D341Med (cell line): ENCODE measurements at regions not wholly inside any gene's neighbourhood (a gene's known extent, or its start where the extent isn't known, plus 50 kb on each side); places are given as distances from the start of the nearest gene placed in this dataset.
"Not testable (repeated sequence)": the region's sequence is repeated elsewhere in the genome, so short reads cannot be mapped to it uniquely, and the experiment has no call there.

Source experiments
- DNase-seq: peaks from one replicate; pipeline ENCODE4 v3.0.0; 2012; ENCODE audit warnings: low spot score

GRCh38 chr7:81135324-81135723 lies 216.5 kb upstream of the SEMA3C start:
- DNase-seq: no peak

GRCh38 chr7:81128011-81128410 lies 209.2 kb upstream of the SEMA3C start:
- DNase-seq: no peak

GRCh38 chr7:81120803-81121202 lies 202.0 kb upstream of the SEMA3C start:
- DNase-seq: no peak

DNA sequence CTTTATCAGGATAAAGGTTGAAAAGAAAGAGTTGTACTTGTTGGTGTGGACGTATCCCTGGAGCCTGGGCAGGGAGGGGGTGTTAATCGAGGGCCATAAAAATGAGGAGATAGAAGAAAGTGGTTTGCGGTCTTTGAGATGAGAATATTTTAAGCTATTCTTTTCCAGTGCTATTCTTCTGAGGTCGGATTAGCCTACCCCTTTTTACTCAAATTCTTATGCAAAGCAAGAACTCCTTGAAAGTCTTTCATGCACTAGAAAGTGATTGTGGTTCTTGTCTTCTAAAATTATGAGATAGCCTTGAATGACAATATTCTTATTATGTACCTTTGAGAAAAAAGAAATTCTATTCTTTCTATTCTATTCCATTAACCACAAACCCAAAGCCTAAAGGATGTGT lies 201.3 kb upstream of the SEMA3C start:
- no peak for DNase-seq

GRCh38 chr7:81114633-81115032 lies 195.8 kb upstream of the SEMA3C start:
- DNase-seq: no peak

DNA sequence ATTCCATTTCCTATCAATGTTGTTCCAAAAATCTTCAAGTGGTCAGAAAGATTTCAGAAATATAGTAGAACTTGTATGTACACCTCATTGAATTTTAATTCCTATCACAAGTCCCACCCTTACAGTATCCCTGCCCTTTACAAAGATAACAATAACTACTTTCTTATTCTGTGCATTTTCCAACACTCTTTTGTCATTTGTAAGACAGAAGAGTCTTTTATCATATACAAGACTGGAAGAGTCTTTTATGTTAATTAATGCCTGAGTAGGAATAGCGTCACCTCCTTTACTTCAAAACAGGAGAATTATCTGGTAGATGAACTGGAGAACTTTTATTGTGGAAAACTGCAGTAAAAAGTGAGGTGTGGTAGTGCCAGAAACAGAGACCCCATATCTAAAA lies 193.9 kb upstream of the SEMA3C start:
- no peak for DNase-seq

DNA sequence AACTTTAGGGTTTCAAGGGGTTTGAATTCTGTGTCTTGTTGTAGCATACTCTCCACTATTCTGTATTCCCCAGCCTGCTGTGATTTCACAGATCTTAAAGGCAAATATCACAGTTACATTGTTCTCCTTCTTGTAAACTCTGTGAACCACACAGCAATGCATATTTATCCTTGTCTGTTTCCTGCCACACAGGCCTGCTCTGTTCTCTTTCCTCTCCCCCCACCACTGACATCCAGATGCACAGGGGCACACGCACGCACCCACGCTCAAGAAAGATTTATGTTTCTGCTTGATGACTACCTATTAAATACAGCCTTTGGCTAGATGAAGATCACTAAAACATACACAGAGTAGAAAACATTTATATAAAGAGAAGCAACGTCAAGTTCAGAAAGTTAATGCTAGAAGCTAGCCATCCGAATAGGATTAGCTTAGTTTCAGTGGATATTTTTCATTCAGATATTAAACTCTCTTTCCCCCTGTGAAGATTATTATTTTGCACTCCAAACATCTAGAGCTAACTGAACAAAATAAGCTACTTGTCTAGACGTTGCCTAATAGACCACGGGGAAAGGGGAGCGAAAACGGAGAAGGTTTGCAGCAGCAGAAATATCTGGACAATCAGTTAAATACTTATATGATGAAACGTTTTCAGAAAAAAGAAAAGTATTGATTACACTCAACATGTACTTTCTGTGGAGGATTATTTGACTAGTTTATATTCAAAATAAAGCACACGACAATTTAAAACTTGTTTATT lies 193.1 kb upstream of the SEMA3C start:
- no peak for DNase-seq

- DNase-seq: no peak
Measured at GRCh38 chr7:81111358-81111757, 192.5 kb upstream of the SEMA3C start.

- DNase-seq: no peak
Measured at GRCh38 chr7:81110673-81111072, 191.8 kb upstream of the SEMA3C start.

DNA sequence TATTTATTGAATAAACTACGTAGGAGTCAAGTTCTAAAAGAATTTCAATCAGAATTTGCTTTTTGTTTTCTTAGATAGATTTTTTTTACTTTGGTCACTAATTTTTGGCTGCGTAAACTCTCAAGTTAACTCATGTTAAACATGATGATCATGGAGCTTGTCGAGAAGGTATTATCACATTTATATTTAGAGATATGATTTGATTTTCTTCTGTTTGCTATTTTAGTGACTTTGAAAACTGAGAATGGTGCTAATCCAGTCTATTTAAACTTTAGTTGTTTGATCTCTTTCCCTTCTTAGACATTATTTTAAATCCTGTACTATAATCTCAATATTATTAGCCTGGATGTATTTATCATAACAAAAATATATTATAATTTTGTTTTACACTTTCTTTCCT lies 179.4 kb upstream of the SEMA3C start:
- no peak for DNase-seq

GRCh38 chr7:81094952-81095351 lies 176.1 kb upstream of the SEMA3C start:
- DNase-seq: no peak

DNA sequence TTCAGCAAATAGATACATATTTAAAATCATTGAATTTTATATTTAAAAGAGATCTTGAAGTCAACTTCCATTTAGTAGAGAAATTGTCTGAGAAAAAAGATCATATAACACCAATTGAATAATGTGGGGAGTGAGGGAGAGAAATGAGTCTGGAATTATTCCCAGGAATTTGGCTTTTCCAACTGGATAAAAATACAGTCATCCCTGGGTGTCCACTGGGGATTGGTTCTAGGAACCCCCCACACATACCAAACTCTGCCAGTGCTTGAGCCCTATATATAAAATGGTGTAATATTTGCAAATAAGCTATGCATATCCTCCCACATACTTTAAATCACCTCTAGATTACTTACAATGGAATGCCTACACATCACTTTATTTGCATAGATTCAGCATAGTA lies 162.8 kb upstream of the SEMA3C start:
- DNase-seq: no peak

GRCh38 chr7:81080553-81080952 lies 161.7 kb upstream of the SEMA3C start:
- DNase-seq: no peak

DNA sequence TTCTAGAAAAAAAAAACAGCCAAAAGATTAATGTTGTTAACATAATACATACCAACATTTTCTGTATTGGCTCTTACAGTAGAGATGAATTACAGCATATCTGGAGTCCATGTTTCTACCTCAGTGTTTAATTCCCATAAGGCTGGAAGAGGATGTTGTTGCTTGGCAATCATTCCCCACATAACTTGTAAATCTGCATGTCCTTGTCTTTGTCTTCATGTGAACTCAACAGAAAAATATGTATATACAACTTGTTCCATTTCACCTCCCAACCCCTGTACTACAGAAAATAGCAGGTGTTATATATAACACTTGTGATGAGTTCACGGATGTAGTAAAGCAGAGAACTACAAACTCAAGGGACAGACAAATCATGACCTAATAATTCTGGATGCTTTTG lies 160.9 kb upstream of the SEMA3C start:
- no peak for DNase-seq

GRCh38 chr7:81075150-81075549 lies 156.3 kb upstream of the SEMA3C start:
- DNase-seq: no peak

DNA sequence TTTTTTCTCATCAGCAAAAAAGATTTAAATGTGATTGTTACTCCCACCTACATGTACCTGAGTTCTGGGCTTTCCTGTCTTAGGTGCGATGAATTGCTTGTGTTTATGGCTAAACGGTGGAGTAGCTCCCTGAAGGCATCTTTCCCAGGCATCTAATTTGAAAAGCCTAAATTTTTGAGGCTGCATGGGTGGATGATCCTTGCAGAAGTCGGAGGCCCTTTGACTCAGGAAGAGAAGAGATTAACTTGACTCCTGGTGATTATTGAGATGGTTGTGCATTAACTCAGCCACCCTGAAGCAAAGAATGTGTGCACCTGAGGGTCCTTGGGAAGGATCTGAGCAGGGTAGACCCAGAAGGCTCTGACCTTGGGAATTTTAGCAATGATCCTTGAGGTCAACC lies 155.6 kb upstream of the SEMA3C start:
- DNase-seq: no peak

- DNase-seq: no peak
Measured at GRCh38 chr7:81073931-81074251, 155.0 kb upstream of the SEMA3C start.

DNA sequence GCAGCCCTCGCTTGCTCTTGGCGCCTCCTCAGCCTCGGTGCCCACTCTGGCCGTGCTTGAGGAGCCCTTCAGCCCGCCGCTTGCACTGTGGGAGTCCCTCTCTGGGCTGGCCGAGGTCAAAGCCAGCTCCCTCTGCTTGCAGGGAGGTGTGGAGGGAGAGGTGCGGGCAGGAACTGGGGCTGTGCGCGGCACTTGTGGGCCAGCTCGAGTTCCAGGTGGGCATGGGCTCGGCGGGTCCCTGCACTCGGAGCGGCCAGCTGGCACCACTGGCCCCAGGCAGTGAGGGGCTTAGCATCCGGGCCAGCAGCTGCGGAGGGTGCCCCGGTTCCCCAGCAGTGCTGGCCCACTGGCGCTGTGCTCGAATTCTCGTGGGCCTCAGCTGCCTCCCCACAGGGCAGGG lies 152.1 kb upstream of the SEMA3C start:
- no peak for DNase-seq

GRCh38 chr7:81066797-81067196 lies 147.9 kb upstream of the SEMA3C start:
- no peak for DNase-seq

DNA sequence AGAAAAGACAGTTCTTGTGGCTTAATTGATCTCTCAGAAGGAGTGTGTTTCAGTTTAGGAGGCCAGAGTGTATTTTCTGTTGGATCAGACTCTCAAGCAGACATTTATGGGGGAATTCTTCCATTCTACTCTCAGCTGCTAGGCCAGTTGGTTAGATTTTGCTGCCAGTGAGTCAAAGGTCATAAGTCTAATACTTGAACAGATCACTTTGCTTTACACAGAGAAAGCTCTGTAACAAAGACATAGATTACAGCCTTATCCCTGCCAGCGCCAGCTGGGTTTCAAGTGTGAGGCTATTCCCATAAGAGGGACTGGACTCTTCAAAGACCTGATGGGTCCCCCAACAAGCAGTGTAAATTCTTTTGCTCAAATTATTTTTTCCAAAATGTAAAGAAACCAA lies 145.6 kb upstream of the SEMA3C start:
- DNase-seq: no peak

DNA sequence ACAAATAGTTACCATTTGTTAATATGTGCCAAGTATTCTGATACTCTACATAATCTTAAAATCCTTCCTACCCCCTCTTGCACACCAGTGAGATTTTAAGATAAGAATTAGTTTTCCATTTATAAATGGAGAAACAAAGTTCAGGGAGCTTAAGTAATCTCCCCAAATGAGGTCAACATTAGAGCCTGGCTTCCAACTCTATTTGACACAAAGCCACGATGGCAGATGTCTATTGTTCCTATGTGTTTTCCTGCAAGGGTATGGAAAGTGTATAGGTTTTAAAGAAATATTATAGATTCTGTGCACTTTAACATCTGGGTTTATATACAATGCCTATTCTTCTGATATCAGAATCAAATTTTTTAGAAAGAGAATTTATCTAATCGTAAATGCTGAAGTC lies 143.9 kb upstream of the SEMA3C start:
- no peak for DNase-seq

DNA sequence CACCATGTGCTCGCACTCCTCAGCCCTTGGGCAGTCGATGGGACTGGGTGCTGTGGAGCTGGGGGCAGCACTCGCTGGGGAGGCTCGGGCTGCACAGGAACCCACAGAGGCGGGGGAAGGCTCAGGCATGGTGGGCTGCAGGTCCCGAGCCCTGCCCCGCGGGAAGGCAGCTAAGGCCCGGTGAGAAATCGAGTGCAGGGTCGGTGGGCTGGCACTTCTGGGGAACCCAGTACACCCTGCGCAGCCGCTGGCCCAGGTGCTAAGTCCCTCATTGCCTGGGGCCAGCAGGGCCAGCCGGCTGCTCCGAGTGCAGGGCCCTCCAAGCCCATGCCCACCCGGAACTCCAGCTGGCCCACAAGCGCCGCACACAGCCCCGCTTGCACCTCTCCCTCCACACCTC lies 138.6 kb upstream of the SEMA3C start:
- DNase-seq: not testable (repeated sequence)

- DNase-seq: no peak
Measured at GRCh38 chr7:81053623-81054022, 134.8 kb upstream of the SEMA3C start.

DNA sequence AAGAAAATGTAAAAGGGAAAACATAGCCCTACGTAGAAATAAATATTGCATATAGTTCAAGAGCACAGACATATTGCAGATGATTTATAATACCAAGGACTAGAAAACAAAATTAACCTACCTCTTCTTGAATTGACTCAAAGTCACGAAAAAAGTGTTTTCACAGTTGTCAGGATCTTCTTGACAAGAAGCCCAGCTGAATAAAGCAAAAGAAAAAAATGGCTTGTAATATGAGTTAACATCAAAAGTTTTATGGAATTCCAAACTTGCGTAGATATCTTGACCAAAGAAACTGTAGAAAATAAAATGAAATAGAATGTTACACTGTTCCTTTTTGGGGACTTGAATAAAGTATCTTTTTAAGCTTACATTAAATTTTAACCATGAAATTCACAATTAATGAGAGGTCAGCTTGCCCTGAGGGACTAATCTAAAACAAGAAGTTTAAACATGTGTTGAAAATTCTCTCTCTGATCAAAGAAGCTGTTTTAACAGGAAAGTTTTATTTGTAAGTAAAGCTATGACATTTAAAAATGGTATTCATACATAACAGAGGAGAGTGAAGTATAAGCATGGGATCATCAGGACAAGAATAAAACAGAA lies 133.1 kb upstream of the SEMA3C start:
- DNase-seq: no peak
